WTC11 (cell line): ENCODE measurements at regions not wholly inside any gene's neighbourhood (a gene's known extent, or its start where the extent isn't known, plus 50 kb on each side); places are given as distances from the start of the nearest gene placed in this dataset.

ENCODE experiments used
- ATAC-seq: fragments of 200-7000 bp; cut with Tn5 transposase; 2 replicates; pipeline ENCODE4 v1.10.0; 2021; ENCODE audit warnings: mild to moderate bottlenecking, moderate library complexity
- CTCF ChIA-PET: fragments of 300-600 bp; sonication (Branson Sonifier 250); formaldehyde crosslinking; loops from one replicate; lab custom pipeline; 2021; ENCODE audit warnings: antibody characterized with exemption; lab: Charles Lee
- POLR2A ChIA-PET: fragments of 350-600 bp; sonication (Branson Sonifier 250); formaldehyde crosslinking; loops from one replicate; lab custom pipeline; 2021; ENCODE audit warnings: antibody characterized with exemption; lab: Charles Lee
- DNase-seq: peaks from one replicate; pipeline ENCODE4 v3.0.0; 2021; ENCODE audit warnings: low spot score
- H3K27ac Mint-ChIP-seq: 2 replicates; pipeline ENCODE4 v1.8.0; 2021; ENCODE audit warnings: mixed read lengths
- H3K27me3 Mint-ChIP-seq: 2 replicates; pipeline ENCODE4 v1.8.0; 2021; ENCODE audit warnings: low read depth, mild to moderate bottlenecking, moderate library complexity, mixed read lengths
- H3K36me3 Mint-ChIP-seq: 2 replicates; pipeline ENCODE4 v1.8.0; 2021; ENCODE audit warnings: mixed read lengths
- H3K4me1 Mint-ChIP-seq: 2 replicates; pipeline ENCODE4 v1.8.0; 2022; ENCODE audit warnings: mixed read lengths
- H3K4me3 Mint-ChIP-seq: 2 replicates; pipeline ENCODE4 v1.8.0; 2021; ENCODE audit warnings: mild to moderate bottlenecking, moderate library complexity, mixed read lengths
- H3K9me3 Mint-ChIP-seq: 2 replicates; pipeline ENCODE4 v1.8.0; 2021; ENCODE audit warnings: mixed read lengths
- AR ChIP-seq: fragments of 250-450 bp; sonication (Bioruptor Pico); IDR thresholded peaks from 2 replicates; pipeline ENCODE4 v1.9.0; 2021; ENCODE audit warnings: mild to moderate bottlenecking
- CDX4 ChIP-seq: fragments of 250-450 bp; sonication (Bioruptor Pico); IDR thresholded peaks from 2 replicates; pipeline ENCODE4 v1.9.0; 2021; ENCODE audit warnings: moderate library complexity, mild to moderate bottlenecking, inconsistent platforms, borderline replicate concordance
- CREM ChIP-seq: sonication (generic); formaldehyde crosslinking; IDR thresholded peaks from 2 replicates; pipeline ENCODE4 v1.8.1; 2022; ENCODE audit warnings: mild to moderate bottlenecking, missing genetic modification reagents, moderate library complexity
- ELF4 ChIP-seq: sonication (generic); formaldehyde crosslinking; IDR thresholded peaks from 2 replicates; pipeline ENCODE4 v1.8.1; 2022; ENCODE audit warnings: low read depth, mild to moderate bottlenecking, moderate library complexity, missing genetic modification reagents
- FOXK1 ChIP-seq: sonication (generic); formaldehyde crosslinking; IDR thresholded peaks from 2 replicates; pipeline ENCODE4 v1.8.0; 2022; ENCODE audit warnings: mild to moderate bottlenecking, moderate library complexity, missing genetic modification reagents
- GRHL2 ChIP-seq: fragments of 250-450 bp; sonication (Bioruptor Pico); IDR thresholded peaks from 2 replicates; pipeline ENCODE4 v1.8.0; 2022; ENCODE audit warnings: mild to moderate bottlenecking, moderate library complexity; ENCODE audit not compliant: insufficient replicate concordance, severe bottlenecking
- HMGA2 ChIP-seq: fragments of 250-450 bp; sonication (Bioruptor Pico); IDR thresholded peaks from 2 replicates; pipeline ENCODE4 v1.4.0; 2021; ENCODE audit warnings: mild to moderate bottlenecking, moderate library complexity
- MAX ChIP-seq: sonication (generic); formaldehyde crosslinking; IDR thresholded peaks from 2 replicates; pipeline ENCODE4 v1.8.0; 2022; ENCODE audit warnings: mild to moderate bottlenecking, missing genetic modification reagents
- MXD4 ChIP-seq: fragments of 250-450 bp; sonication (Bioruptor Pico); IDR thresholded peaks from 2 replicates; pipeline ENCODE4 v1.8.0; 2021; ENCODE audit warnings: mild to moderate bottlenecking, moderate library complexity, borderline replicate concordance
- NFYB ChIP-seq: sonication (generic); formaldehyde crosslinking; conservative IDR thresholded peaks from 2 replicates; pipeline ENCODE4 v1.8.0; 2022; ENCODE audit warnings: low read depth, missing genetic modification reagents
- NR3C1 ChIP-seq: sonication (generic); formaldehyde crosslinking; conservative IDR thresholded peaks from 2 replicates; pipeline ENCODE4 v1.8.1; 2023; ENCODE audit warnings: low read depth, mild to moderate bottlenecking, missing genetic modification reagents
- OVOL2 ChIP-seq: fragments of 250-450 bp; sonication (Bioruptor Pico); IDR thresholded peaks from 2 replicates; pipeline ENCODE4 v1.9.0; 2021; ENCODE audit warnings: mild to moderate bottlenecking, borderline replicate concordance
- PRRX2 ChIP-seq: fragments of 250-450 bp; sonication (Bioruptor Pico); IDR thresholded peaks from 2 replicates; pipeline ENCODE4 v1.8.0; 2021; ENCODE audit warnings: mild to moderate bottlenecking
- RORB ChIP-seq: fragments of 250-450 bp; sonication (Bioruptor Pico); IDR thresholded peaks from 2 replicates; pipeline ENCODE4 v1.9.0; 2021; ENCODE audit warnings: mild to moderate bottlenecking
- TEAD1 ChIP-seq: sonication (generic); formaldehyde crosslinking; IDR thresholded peaks from 2 replicates; pipeline ENCODE4 v1.8.0; 2022; ENCODE audit warnings: mild to moderate bottlenecking, missing genetic modification reagents
- TEAD4 ChIP-seq: sonication (generic); formaldehyde crosslinking; IDR thresholded peaks from 2 replicates; pipeline ENCODE4 v1.8.0; 2022; ENCODE audit warnings: mild to moderate bottlenecking, missing genetic modification reagents
- ZBTB43 ChIP-seq: sonication (generic); formaldehyde crosslinking; IDR thresholded peaks from 2 replicates; pipeline ENCODE4 v1.8.1; 2023; ENCODE audit warnings: mild to moderate bottlenecking, missing genetic modification reagents
- ZNF121 ChIP-seq: sonication (generic); formaldehyde crosslinking; IDR thresholded peaks from 2 replicates; pipeline ENCODE4 v1.8.0; 2023; ENCODE audit warnings: missing genetic modification reagents
- ZNF138 ChIP-seq: sonication (generic); formaldehyde crosslinking; conservative IDR thresholded peaks from 2 replicates; pipeline ENCODE4 v1.8.1; 2022; ENCODE audit warnings: mild to moderate bottlenecking, moderate library complexity, missing genetic modification reagents
- ZNF263 ChIP-seq: sonication (generic); formaldehyde crosslinking; IDR thresholded peaks from 2 replicates; pipeline ENCODE4 v1.8.1; 2022; ENCODE audit warnings: low read depth, mild to moderate bottlenecking, moderate library complexity, missing genetic modification reagents
- ZNF423 ChIP-seq: fragments of 250-450 bp; sonication (Bioruptor Pico); IDR thresholded peaks from 2 replicates; pipeline ENCODE4 v2.1.2; 2022; ENCODE audit warnings: mild to moderate bottlenecking, moderate library complexity
- TF ChIP-seq, protein P1 (sequence below): sonication (generic); formaldehyde crosslinking; IDR thresholded peaks from 2 replicates; pipeline ENCODE4 v1.8.1; 2023; ENCODE audit warnings: mild to moderate bottlenecking, missing genetic modification reagents
- TF ChIP-seq, protein P2 (sequence below): fragments of 250-450 bp; sonication (Bioruptor Pico); IDR thresholded peaks from 2 replicates; pipeline ENCODE4 v2.1.2; 2022; ENCODE audit warnings: mild to moderate bottlenecking, moderate library complexity

GRCh38 chr7:23925088-23925487, 215.1 kb downstream of the STK31 start:
- Mint-ChIP-seq H3K4me1 (peaks cover 24% of the 10 kb centered on the region), H3K36me3 (no peaks in the 10 kb centered on the region), H3K9me3 (no peaks in the 10 kb centered on the region), H3K4me3 (no peak overlapping the region), H3K27me3 (no peaks in the 10 kb centered on the region), H3K27ac (no peak overlapping the region)
- ChIA-PET CTCF (no interaction called here), POLR2A (no interaction called here)
- DNase-seq (no peak), ATAC-seq (no peak)
- TF ChIP-seq FOXK1 (no peak), ZNF138 (CRISPR knock-in tag) (no peak), CREM (CRISPR knock-in tag) (no peak), HMGA2 (CRISPR knock-in tag) (no peak), MXD4 (CRISPR knock-in tag) (no peak), TEAD1 (no peak), ZNF263 (no peak), OVOL2 (CRISPR knock-in tag) (no peak), NFYB (CRISPR knock-in tag) (no peak), TEAD4 (CRISPR knock-in tag) (no peak), NR3C1 (CRISPR knock-in tag) (no peak), ZNF423 (CRISPR knock-in tag) (no peak), MAX (no peak), CDX4 (CRISPR knock-in tag) (no peak), ZNF121 (no peak), ELF4 (no peak)
- TF ChIP-seq, protein P1, sequence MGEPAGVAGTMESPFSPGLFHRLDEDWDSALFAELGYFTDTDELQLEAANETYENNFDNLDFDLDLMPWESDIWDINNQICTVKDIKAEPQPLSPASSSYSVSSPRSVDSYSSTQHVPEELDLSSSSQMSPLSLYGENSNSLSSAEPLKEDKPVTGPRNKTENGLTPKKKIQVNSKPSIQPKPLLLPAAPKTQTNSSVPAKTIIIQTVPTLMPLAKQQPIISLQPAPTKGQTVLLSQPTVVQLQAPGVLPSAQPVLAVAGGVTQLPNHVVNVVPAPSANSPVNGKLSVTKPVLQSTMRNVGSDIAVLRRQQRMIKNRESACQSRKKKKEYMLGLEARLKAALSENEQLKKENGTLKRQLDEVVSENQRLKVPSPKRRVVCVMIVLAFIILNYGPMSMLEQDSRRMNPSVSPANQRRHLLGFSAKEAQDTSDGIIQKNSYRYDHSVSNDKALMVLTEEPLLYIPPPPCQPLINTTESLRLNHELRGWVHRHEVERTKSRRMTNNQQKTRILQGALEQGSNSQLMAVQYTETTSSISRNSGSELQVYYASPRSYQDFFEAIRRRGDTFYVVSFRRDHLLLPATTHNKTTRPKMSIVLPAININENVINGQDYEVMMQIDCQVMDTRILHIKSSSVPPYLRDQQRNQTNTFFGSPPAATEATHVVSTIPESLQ (CRISPR knock-in tag): no peak
- TF ChIP-seq, protein P2, sequence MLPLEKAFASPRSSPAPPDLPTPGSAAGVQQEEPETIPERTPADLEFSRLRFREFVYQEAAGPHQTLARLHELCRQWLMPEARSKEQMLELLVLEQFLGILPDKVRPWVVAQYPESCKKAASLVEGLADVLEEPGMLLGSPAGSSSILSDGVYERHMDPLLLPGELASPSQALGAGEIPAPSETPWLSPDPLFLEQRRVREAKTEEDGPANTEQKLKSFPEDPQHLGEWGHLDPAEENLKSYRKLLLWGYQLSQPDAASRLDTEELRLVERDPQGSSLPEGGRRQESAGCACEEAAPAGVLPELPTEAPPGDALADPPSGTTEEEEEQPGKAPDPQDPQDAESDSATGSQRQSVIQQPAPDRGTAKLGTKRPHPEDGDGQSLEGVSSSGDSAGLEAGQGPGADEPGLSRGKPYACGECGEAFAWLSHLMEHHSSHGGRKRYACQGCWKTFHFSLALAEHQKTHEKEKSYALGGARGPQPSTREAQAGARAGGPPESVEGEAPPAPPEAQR (CRISPR knock-in tag): no peak

- Mint-ChIP-seq H3K27me3 (no peaks in the 10 kb centered on the region), H3K27ac (no peak overlapping the region), H3K36me3 (no peaks in the 10 kb centered on the region), H3K9me3 (no peaks in the 10 kb centered on the region), H3K4me3 (no peak overlapping the region), H3K4me1 (peaks cover 24% of the 10 kb centered on the region)
- no peak for DNase-seq
- CTCF ChIA-PET: interaction anchor here (1.5 kb wide), 1 partner anchor 11 kb away, joined by 6 read pairs; no protein-coding TSS in a partner anchor
- POLR2A ChIA-PET: no interaction called here
- no peak for ATAC-seq
- TF ChIP-seq ZBTB43 (CRISPR knock-in tag) (no peak), AR (no peak), CDX4 (CRISPR knock-in tag) (no peak), GRHL2 (CRISPR knock-in tag) (no peak), RORB (CRISPR knock-in tag) (no peak), ZNF263 (no peak), OVOL2 (CRISPR knock-in tag) (no peak), PRRX2 (CRISPR knock-in tag) (no peak), TEAD4 (CRISPR knock-in tag) (no peak)
- TF ChIP-seq, protein P1 (CRISPR knock-in tag): no peak
These were observed 217.8 kb downstream of the STK31 start for GRCh38 chr7:23927709-23928417.
